Neural cell (in vitro differentiated cells): ENCODE measurements at regions not wholly inside any gene's neighbourhood (a gene's known extent, or its start where the extent isn't known, plus 50 kb on each side); places are given as distances from the start of the nearest gene placed in this dataset.
"Not testable (repeated sequence)": the region's sequence is repeated elsewhere in the genome, so short reads cannot be mapped to it uniquely, and the experiment has no call there.

Experiments used
- CTCF ChIP-seq: fragments of 450-650 bp; IDR thresholded peaks from 2 replicates; pipeline ENCODE4 v1.5.1; 2014; ENCODE audit warnings: antibody characterized with exemption, mild to moderate bottlenecking, moderate library complexity; ENCODE audit not compliant: poor library complexity, severe bottlenecking
- POLR2AphosphoS5 ChIP-seq: IDR thresholded peaks from 2 replicates; pipeline ENCODE4 v1.6.1; 2012

DNA sequence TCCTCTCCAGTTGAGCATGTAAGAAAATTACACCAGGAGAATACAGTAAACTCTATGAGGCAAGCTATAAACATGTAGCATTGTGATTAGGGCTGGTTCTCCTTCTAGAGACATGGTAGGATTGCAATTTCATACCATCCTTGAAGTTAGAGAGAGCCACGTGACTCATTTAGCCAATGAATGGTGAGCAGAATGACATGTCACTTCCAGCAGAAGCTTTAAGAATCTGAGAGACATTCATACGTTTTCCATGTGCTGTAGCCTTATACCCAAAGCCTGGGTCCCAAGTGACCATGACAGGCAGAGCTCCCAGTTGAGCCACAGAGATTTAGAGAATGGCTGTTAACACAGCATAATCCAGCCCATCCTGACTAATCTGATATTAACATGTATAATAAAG lies 68.0 kb upstream of the TP53BP2 start:
- TF ChIP-seq CTCF, POLR2AphosphoS5: not testable (repeated sequence)
